Smooth muscle cell of the brain vasculature (primary cell): ENCODE measurements at regions not wholly inside any gene's neighbourhood (a gene's known extent, or its start where the extent isn't known, plus 50 kb on each side); places are given as distances from the start of the nearest gene placed in this dataset.

Source experiments
- DNase-seq: peaks from one replicate; pipeline ENCODE4 v3.0.0-alpha.2; 2012; ENCODE audit warnings: low read depth, low spot score

DNA sequence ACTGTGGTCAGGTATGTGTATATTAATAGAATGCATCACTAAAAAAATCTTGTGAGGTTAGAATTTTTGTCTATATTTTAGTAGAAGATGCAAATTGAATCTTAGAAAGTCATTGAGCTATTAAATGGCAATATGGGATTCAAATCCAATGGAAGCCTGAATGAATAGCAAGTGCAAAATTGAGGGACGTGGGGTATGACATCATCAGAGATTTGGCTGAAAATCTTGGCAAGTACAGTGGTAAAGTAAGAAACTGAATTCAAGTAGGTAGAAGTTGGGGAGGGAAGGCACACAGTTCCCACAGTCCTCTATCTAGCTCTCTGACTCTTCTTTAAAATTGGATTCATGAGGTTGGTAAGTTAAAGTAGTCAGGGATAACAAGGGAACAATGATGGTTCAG is 97.4 kb upstream of the SSTR1 start:
- no peak for DNase-seq

DNA sequence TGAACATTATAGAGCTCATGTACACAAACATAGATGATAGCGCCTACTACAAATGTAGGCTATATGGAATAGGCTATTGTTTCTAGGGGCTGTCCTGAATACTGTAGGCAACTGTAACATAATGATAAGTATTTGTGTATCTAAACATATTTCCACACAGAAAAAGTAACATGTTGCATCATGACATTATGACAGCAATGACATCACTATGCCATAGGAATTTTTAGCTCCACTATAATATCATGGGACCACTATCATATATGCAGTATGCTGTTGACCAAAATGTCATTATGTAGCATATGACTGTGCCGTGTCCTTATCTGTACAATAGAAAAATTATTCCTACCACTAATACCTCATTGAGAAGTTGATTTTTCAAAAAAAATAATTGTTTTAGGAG is 96.7 kb upstream of the SSTR1 start:
- no peak for DNase-seq

DNA sequence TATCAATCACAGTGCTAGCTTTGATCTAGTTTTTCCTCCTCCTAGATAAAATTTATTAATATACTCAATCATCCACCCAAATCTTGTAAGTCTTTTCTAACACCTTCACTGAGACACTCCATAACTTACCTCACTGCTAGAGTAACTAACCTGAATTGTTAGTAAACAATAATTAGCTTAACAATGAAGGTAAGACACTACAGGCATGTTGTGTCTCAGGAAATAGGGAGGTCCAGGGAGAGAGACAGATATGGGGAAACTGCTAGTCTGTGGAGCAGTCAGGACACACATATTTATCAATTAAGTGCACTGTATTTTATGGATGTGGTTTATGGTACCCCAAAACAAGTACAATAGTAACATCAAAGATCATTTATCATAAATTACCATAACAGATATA is 94.2 kb upstream of the SSTR1 start:
- no peak for DNase-seq

DNA sequence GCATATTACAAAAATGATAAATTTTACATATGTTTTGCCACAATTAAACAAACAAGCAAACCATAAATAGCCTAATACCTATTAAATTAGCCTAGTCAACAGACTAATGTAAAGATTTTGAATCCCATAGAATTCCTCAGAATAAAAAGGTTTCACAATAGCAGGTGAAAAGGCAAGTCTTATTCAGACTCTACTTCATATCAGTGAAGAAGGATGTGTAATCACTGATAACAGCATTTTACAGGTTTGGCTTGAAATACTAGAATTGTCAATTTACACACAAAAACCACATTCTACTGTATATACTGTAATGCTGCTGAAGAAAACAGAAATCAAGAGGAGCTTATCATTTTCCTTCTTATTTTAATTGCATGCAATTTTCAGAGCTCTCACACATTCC is 90.8 kb upstream of the SSTR1 start:
- no peak for DNase-seq

DNA sequence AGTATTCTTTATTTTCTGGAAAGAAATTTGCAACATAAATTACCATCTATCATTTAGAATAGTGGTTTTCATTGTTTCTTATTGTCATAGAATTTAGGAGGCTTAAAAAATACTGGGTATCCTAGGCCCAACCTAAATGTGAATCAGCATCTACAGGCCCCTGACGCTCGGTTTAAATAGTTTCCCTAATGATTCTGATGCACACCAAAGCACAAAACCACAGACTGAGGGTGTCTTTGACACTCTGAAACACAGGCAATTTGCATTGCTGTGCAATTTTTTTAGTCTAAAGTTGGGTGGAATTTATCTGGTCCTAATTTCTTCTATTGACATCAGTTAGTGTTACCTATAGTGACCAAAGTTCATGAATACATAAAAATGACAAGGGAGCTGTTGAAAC is 87.6 kb upstream of the SSTR1 start:
- no peak for DNase-seq

DNA sequence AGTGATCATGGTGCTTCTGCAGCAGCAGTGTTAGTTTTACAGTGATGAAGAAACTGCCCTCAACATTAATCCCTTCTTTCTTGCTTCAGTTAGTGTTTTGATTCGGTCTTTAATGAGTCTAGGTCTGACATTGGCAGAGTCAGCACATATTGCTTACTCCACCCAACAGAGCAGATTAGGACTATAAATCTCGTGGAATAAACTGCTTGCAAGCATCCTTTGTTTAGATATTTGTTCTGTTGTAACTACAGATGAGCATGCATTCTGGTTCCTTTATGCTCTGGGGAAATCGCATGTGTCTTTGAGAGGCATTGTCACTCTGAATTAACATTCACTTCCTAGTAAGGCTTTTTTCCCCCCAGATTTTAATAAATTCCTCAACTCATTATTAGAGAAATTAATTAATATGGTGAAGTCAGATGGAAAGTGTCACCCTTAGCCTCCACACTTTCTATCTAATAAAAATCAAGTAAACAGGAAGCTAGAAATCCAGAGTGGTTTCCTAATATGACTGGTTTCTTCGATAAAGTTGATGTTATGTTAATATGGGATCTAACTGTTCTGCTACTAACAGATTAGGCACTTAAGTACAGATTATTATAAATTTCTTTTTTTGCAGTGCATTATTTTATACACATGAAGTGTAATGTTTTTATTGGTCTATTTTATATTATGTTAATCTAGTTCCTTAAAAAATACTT is 86.2 kb upstream of the SSTR1 start:
- no peak for DNase-seq

DNA sequence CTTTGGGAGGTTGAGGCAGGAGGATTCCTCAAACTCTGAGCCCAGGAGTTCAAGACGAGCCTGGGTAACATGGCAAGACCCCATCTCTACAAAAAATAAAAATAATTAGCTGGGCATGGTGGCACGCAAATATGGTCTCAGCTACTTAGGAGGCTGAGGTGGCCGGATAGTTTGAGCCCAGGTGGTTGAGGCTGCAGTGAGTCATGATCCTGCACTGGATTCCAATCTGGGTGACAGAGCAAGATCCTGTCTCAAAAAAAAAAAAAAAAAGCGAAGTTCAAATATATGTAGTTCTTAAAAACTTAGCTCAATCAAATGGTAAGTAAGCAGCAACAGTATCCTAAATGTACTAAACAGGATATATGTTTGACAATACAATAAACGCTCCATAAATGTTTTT is 85.5 kb upstream of the SSTR1 start:
- DNase-seq = no peak

DNA sequence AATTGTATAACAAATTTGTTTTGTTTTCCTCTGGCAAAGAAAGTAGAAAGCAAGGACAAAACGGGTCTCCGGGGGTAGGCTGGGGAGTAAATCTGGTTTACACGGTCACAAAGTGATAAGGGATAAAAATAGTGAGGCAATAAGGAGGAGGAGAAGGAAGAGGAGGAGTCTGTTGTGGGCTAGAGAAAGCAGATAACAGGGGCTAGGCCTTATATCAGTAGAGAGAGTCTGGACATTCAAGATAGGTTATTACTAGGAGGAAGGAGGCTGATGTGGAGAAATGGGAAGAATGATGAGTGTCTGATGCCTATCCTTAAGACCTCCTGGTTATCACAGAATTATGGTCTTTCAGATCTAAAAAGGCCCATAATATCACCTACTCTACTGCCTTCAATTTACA is 83.2 kb upstream of the SSTR1 start:
- DNase-seq = no peak

DNA sequence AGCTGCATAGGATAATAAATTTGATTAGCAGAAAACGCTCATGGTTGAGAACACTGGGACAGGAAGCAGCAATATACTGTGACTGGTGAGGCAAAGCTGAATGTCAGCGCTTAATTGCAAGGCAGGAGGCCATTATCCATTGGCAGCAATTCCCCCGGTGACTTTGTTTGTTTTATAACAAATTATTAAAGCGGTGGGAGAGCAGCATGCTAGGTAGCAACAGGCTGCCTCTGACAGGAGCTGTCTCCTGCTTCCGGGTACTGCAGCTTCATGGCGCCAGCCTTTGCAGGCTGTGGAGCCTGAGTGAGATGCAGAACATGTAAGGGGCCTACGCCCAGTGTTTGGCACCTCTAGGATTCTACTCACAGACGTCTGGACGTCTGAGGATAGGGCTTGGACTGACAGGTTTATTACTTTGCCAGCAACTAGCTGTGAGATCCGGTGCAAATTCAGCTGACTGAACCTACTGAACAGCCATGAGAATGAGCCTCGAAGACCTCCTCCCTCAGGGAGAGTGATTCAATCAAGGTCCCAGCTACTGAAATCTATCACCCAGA is 82.1 kb upstream of the SSTR1 start:
- no peak for DNase-seq

DNA sequence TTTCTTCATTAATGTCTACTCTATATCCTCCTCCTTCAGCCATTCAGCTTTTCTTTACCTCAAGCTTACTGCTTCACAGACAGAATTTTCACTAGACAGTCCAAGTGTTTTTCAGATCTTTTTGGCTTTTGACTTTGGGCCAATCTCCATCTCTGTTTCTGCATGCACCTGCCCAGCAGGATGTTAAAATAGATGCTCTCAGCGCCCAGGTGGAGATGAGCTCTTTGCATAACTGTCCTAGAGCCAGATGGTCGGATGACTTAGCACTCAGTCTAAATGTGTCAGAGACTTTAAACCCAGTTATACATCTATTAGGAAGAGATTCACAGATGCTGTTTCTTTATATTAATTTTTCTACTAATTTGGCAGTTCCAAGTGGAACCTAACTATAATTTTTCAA is 80.3 kb upstream of the SSTR1 start:
- DNase-seq = no peak

DNA sequence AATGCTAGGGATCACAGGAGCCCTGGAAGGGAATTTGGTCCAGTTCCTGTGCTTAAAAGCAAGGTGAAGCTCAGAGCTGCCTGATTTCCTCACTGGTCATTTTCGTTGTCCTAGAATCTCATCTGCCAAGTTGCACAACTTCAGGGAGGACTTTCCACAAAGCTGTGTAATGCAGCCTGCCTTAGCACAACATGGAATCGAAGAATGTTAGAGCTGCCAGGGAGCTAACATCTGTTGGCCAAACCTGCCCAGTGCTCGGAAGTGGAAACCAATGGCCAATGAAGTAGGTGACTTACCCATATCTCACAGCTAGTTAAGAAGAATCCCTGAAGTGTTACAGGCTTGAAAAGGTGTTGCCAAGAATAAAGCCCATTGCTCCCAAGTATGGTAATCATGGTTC is 79.9 kb upstream of the SSTR1 start:
- no peak for DNase-seq

DNA sequence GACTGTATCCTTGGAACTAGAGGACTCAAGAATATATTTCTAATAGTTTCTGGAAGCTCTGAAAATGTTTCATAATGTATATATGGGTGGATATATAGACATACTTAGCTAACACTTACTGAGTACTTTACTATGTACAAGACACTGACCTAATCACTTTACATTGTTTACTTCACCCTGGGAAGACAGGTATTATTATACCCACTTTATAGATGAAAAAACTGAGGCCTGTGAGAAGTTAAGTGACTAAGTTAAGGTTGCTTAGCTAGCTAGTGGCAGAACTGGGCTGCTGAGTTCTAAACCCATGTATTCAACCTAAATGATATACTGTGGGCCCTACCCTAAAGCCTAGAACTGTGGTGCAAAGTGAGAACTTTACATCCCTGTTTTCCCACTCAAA is 79.1 kb upstream of the SSTR1 start:
- DNase-seq = no peak

DNA sequence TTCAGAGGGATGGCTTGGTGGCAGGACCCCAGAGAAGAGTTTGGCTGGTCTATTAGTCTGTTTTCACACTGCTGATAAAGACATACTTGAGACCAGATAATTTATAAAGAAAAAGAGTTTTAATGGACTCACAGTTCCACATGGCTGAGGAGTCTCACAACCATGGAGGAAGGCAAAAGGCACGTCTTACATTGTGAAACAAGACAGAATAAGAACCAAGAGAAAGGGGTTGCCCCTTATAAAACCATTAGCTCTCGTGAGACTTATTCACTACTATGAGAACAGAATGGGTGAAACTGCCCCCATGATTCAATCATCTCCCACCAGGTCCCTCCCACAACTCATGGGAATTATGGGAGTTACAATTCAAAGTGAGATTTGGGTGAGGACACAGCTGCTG is 78.5 kb upstream of the SSTR1 start:
- DNase-seq = no peak

DNA sequence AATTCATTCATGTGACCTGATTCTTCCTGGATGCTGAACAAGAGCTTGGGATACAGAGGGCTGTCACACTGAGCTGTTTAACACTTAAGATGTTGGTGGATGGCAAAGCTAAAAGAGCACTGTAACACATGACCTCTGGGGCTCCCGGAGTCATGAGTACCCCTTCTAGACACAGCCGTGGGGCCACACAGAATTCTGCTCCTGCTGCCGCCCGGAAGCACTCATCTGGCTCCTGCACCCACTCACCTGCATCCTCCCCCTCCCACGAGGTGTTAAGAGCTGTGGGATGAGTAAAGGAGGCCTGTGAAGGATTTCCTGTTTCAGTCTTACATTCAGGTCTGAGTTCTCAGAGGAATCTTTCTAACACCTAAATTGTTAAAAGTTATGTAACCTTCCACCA is 78.0 kb upstream of the SSTR1 start:
- no peak for DNase-seq

DNA sequence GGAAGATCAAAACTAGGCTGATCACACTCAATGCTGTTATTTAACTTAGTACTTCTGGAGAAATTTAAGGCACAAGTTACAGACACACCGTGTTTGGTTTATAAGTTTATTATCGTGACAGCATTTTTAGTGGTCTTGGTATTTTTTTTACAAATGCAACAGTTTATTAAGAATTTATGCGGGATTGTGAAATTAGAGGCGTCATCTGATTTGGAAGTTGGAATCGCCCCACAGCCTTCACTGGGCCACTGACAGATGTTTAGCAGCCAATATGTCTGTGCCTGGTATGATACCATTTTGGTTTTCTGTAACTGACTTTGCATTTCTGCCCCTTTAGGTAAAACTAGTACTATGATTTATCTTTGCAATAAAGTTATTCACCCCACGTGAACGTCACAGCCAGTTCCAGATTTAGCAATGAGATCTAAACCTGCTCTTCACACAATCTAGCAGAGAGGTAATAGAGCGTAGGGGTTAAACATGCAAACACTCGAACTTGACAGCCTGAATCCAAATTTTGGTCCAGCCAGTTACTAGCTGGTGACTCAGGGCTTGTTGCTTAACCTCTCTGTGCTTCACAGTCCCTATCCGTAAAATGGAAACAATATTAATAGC is 73.2 kb upstream of the SSTR1 start:
- no peak for DNase-seq

DNA sequence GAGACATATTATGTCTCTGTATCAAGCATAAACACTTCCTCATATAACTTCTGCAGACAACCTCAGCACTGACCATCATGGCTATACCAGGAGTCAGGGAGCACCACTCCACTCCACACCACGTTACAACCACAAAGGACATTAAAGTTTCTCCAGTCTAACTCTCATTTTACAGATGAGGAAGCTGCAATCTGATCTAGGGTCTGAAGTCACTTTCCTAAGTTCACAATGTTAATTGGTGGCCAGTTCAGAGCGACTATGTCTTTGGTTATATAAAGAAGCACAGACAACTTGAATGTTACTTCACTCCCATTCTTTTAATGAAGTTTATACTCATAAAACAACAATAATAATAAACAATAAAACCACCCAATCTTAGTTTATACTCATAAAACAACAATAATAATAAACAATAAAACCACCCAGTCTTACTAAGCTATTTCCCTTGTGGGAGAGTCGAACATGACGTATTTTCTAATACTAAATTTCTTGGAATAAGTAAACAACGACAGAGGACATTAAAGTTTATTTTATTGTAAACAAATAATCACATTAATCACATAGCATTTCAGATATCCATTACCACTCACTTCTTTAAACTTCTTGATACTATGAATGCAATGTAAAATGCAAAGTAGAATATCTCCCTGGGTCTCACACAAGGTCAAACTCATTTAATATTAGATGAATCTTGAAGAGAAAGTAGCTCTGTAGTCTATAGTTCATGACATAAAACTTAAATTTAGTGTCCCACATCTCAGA is 72.4 kb upstream of the SSTR1 start:
- no peak for DNase-seq

DNA sequence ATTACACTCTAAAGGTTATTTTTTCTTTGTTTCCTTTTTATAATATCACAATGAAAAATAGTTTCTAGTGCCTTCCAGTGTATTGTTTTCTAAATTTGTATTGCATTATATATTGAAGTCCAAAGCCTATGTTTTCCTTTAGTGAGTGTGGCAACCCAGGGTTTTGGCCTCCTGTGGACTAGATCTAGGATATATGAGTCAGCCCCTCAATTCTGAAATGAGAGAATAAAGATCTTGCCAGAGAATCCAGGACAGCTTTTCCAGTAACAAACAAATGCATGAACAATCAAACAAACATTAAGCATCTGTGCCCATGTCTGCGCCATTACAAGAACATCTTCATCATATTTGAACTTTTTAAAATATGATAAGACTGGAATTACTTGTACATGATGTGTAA is 70.7 kb upstream of the SSTR1 start:
- DNase-seq = peak; percentile 24

DNA sequence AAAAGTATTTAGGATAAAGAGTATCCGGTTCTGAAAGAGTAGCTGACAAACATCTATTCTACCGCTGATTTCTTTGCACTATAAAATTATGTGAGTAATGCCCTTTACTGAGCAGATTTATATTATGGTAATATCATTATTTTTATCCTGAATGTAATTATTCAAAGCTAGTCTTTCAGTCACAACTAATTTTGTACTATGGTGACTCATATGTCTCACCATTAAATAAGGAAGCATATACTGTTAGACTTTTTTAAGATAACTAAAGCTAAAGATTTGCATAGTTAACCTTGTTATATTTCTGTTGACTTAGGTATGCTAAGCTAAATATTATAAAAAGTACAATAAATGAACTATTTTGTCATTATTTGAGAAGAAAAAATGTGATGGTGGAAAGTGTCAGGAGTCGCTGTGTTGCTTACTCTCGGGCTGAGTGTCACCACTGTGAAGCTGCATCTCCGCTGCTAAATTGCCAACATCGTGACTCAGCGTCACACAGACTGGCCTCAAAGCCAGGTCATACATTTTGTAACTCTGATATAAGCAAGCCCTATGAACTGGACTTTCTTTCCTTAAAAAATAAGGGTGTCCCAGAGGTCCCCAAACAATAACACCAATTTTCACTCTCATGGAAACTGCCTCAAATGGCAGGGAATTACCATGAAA is 69.1 kb upstream of the SSTR1 start:
- no peak for DNase-seq

DNA sequence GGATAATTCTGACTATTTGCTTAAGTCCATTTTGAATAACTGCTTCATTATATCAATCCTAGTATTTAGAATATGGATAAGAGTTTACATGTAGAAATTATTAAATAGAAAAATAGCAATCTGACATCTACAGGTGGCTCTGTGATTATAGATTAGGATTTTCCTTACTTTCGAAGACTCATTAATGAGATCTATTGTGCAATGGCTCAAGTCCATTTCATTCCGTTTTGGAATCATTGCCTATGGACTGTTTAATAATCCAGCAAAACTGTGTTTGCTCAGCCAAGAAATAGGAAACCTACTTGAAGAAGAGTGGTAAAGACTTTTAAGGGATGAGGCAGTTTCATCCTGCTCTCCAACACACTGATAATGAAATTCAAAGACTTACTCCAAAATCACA is 67.8 kb upstream of the SSTR1 start:
- no peak for DNase-seq

DNA sequence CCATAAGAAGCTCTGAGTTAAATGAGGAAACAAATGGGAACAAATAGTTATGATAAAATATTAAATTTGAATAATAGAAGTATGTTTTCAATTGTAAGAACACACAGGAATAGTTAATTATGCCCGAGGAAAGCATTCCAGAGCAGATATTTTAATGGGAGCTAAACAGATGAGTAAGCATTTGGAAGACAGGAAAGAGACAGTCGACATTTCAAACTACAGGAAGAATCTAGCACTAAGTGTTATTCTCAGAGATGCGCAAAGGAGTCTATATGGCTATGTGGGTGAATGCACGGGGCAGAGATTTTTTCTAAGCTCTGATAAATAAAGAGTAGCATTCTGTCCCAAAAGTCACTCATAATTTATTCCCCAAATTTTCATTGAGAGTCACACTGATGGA is 64.5 kb upstream of the SSTR1 start:
- no peak for DNase-seq

DNA sequence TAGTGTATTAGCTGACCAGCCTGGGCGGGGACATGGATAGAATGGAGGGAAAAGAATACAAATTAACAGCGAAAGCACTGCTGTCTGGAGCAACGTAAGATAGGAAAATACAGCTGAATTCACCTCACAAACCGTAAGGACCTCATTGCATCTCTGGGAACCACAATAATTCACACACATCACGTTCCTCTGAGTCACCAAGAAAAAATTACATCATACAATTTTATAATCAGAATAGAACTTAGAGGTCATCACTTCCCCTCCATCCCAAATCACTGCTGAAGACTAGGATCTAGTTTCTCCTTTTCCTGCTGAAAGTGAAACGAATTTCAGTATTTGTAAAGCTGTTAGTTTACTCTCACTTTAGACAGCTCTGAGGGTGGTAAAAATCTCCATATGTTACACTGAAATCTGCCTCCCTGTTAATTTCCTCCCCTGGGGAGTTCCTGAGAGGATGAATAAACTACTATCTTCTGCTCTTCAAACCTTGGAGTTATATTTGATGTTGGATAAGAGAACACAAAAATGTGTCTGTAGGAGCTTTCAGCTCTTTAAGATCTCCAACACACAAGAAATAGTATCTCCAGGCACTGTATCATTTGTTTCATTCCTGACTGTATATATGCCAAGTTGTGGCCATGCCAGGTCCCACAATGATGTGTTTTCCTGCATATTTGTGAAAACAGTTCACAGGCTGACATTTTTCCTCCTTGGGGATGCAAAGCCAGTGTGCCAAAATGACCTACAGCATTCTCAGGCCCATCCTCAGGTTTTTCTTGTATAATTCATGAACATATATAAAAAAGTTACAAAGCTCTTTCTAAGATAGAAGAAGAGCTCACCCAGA is 63.8 kb upstream of the SSTR1 start:
- DNase-seq = peak; percentile 9
